ENCODE measurements at regions not wholly inside any gene's neighbourhood (a gene's known extent, or its start where the extent isn't known, plus 50 kb on each side); places are given as distances from the start of the nearest gene placed in this dataset.

DNA sequence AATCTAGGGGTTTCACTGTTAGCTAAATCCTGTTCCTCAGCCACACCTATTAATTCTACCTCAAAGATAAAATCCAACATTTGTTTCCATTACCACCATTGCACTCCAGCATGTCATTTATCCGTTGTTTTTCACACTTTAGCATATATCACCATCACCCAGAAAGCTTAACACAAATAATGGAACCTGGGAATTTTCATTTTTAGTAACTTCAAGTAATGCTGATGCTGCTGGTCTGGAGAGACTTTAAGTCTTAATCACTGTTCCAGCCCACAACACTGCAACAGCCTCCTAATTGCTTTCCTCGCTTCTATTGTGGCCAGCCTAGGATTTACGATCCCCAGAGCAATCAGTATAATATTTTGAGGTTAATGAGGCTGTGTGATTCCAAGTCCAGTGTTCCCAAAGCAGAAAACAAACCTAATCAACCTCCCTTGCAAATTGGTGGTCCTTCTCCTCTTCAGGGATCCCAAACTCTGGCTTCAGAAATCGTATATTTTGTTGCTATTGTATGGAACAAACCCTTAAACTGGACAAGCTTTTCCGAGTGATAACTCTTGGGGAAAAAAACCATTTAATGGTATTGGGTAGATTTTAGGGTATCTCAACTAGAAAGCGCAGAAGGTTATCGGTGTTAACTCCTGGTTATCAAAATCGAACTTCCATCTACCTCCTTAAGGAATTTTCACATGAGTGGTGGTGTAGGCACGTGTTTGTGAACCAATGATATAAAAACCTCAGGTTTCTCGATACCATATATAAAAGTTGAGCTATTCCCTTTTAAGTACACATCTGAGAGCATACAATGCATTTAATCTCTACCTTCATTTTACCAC, 50.0 kb upstream of the BOLA1 start:
- no peak overlapping the region for H2AFZ ChIP-seq (ENCODE audit: low read depth, low read length)
- peaks cover 58% of the 10 kb centered on the region for H3K79me2 ChIP-seq (ENCODE audit: control insufficient read depth, insufficient read depth, low read length)
- H3K9me3 ChIP-seq (replicated peaks; ENCODE audit: control insufficient read depth, insufficient read depth, low read depth, low read length): no peaks in the 10 kb centered on the region
- H3K27me3 ChIP-seq (ENCODE audit: control insufficient read depth in 2 of 2, insufficient read depth in 2 of 2, low read length in 2 of 2): no peaks in the 10 kb centered on the region
- in situ Hi-C loops (cut with MboI): no loop called here
- no peak for FAIRE-seq
- peaks cover 33% of the 10 kb centered on the region for H3K36me3 ChIP-seq (ENCODE audit: control insufficient read depth, insufficient read depth, low read length)
- peak overlapping the region; percentile 60 for H3K4me3 ChIP-seq
- no TSS peak for BruUV-seq (replicated peaks)
- H3K9ac ChIP-seq (ENCODE audit: insufficient read depth in 1 of 2, low read depth in 2 of 2, low read length in 2 of 2): peak overlapping the region; percentile 83 to 95
- 2% methylated on average over 10 of the region's 10 CpGs for WGBS (ENCODE audit: insufficient coverage, low coverage, missing lambda C conversion rate)
- no peaks in the 10 kb centered on the region for H3K9me1 ChIP-seq (ENCODE audit: control insufficient read depth, insufficient read depth, low read length)
- peak overlapping the region; percentile 94 for H3K4me2 ChIP-seq (ENCODE audit: insufficient read depth, low read length)
- ChIA-PET POLR2A (interaction anchor here (1.2 to 2.2 kb wide), 2 partner anchors 37 to 95 kb away, joined by 3 to 16 read pairs; a partner anchor contains a TSS), CTCF (ENCODE audit: low intra/inter-chr PET ratio) (no interaction called here)
- no peak for ATAC-seq
- peak in 1 of 4 experiments; percentile 17 for DNase-seq (ENCODE audit: extremely low read depth in 1 of 4, low spot score in 3 of 4)
- peaks cover 5 to 29% of the 10 kb centered on the region in 2 experiments; a peak in 4 of 5 replicates for H3K4me1 ChIP-seq (replicated peaks in 1 of 2; ENCODE audit: control insufficient read depth in 2 of 2, insufficient read depth in 2 of 2, low read length in 2 of 2)
- H4K20me1 ChIP-seq (replicated peaks; ENCODE audit: control insufficient read depth, insufficient read depth, low read length): peaks cover 26% of the 10 kb centered on the region
- peak overlapping the region; percentile 82 for H3K27ac ChIP-seq (ENCODE audit: extremely low read depth, low read depth, low read length)
- intact Hi-C loops (cut with micrococcal nuclease): no loop called here
- TF ChIP-seq CBX1 (IDR thresholded peaks at IDR 0.05; ENCODE audit: low read depth): no peak
- peak; percentile 33; the same call in 1 of the 2 replicates for TF ChIP-seq ZNF316 (IDR thresholded peaks at IDR 0.05)
- 0 out of 2 replicates have a peak, but pooled peaks have one; percentile 12 for TF ChIP-seq HMBOX1 (IDR thresholded peaks at IDR 0.05)
- TF ChIP-seq ZNF655 (CRISPR knock-in tag; IDR thresholded peaks at IDR 0.05): no peak
- no peak for TF ChIP-seq ZNF274 (IDR thresholded peaks at IDR 0.05; ENCODE audit: borderline replicate concordance, low read depth, low read length)
- no peak for TF ChIP-seq ETV1 (tag; conservative IDR thresholded peaks at IDR 0.05; ENCODE audit: low read depth)
- no peak for TF ChIP-seq PPARD (CRISPR knock-in tag; IDR thresholded peaks at IDR 0.05)
- TF ChIP-seq POLR2AphosphoS5 (IDR thresholded peaks at IDR 0.05; ENCODE audit: control insufficient read depth, insufficient read depth, low read depth, low read length): peak; percentile 54
- TF ChIP-seq, protein P1, sequence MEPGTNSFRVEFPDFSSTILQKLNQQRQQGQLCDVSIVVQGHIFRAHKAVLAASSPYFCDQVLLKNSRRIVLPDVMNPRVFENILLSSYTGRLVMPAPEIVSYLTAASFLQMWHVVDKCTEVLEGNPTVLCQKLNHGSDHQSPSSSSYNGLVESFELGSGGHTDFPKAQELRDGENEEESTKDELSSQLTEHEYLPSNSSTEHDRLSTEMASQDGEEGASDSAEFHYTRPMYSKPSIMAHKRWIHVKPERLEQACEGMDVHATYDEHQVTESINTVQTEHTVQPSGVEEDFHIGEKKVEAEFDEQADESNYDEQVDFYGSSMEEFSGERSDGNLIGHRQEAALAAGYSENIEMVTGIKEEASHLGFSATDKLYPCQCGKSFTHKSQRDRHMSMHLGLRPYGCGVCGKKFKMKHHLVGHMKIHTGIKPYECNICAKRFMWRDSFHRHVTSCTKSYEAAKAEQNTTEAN (CRISPR knock-in tag; IDR thresholded peaks at IDR 0.05): no peak
- peak; percentile 18 to 50; a peak in 2 of 4 replicates for TF ChIP-seq MLLT1 (IDR thresholded peaks at IDR 0.05)
- TF ChIP-seq POLR2H (tag; IDR thresholded peaks at IDR 0.05; ENCODE audit: low read depth): 0 out of 2 replicates have a peak, but pooled peaks have one; percentile 7
- TF ChIP-seq GTF3C2 (IDR thresholded peaks at IDR 0.05; ENCODE audit: borderline replicate concordance, extremely low read depth, insufficient read length): no peak
- no peak for TF ChIP-seq TAF9B (IDR thresholded peaks at IDR 0.05; ENCODE audit: partially characterized antibody)
